ACC112 (cell line): ENCODE measurements at regions not wholly inside any gene's neighbourhood (a gene's known extent, or its start where the extent isn't known, plus 50 kb on each side); places are given as distances from the start of the nearest gene placed in this dataset.

Experiments
- H2AFZ ChIP-seq: fragments of 200-600 bp; sonication (generic); one replicate; pipeline ENCODE4 v1.6.0; 2017; ENCODE audit warnings: antibody characterized with exemption, low read length; ENCODE audit not compliant: unreplicated experiment
- H3K27ac ChIP-seq: fragments of 200-600 bp; sonication (generic); 2 replicates; pipeline ENCODE4 v1.5.1; 2014; ENCODE audit warnings: low read depth, mild to moderate bottlenecking, antibody characterized with exemption, low read length, moderate library complexity
- H3K27me3 ChIP-seq: fragments of 200-600 bp; sonication (generic); 2 replicates; pipeline ENCODE4 v1.6.1; 2014; ENCODE audit warnings: mild to moderate bottlenecking, antibody characterized with exemption, low read length, moderate library complexity, mixed read lengths; ENCODE audit not compliant: insufficient read depth
- H3K36me3 ChIP-seq: fragments of 200-600 bp; sonication (generic); 2 replicates; pipeline ENCODE4 v1.6.1; 2016; ENCODE audit warnings: mild to moderate bottlenecking, antibody characterized with exemption, low read length, moderate library complexity, mixed read lengths; ENCODE audit not compliant: insufficient read depth
- H3K4me1 ChIP-seq: fragments of 200-600 bp; sonication (generic); one replicate; pipeline ENCODE4 v1.6.1; 2016; ENCODE audit warnings: low read length, mixed read lengths; ENCODE audit not compliant: insufficient read depth, unreplicated experiment, control insufficient read depth
- H3K4me3 ChIP-seq: fragments of 200-600 bp; sonication (generic); 2 replicates; pipeline ENCODE4 v1.5.1; 2014; ENCODE audit warnings: mild to moderate bottlenecking, low read depth, low read length
- H3K79me2 ChIP-seq: fragments of 200-600 bp; sonication (generic); one replicate; pipeline ENCODE4 v1.6.0; 2016; ENCODE audit warnings: low read length; ENCODE audit not compliant: control insufficient read depth, unreplicated experiment, insufficient read depth

- H3K27ac ChIP-seq: no peak overlapping the region
- H3K4me3 ChIP-seq: no peak overlapping the region
- no peaks in the 10 kb centered on the region for H3K79me2 ChIP-seq
- no peak overlapping the region for H2AFZ ChIP-seq
- no peaks in the 10 kb centered on the region for H3K36me3 ChIP-seq
- no peaks in the 10 kb centered on the region for H3K27me3 ChIP-seq
- no peaks in the 10 kb centered on the region for H3K4me1 ChIP-seq
These were observed 225.3 kb downstream of the NHLRC3 start for GRCh38 chr13:39263531-39263930.

GRCh38 chr13:39266426-39266825 lies 228.2 kb downstream of the NHLRC3 start:
- H2AFZ ChIP-seq: no peak overlapping the region
- H3K36me3 ChIP-seq: no peaks in the 10 kb centered on the region
- H3K27ac ChIP-seq: no peak overlapping the region
- H3K27me3 ChIP-seq: no peaks in the 10 kb centered on the region
- no peaks in the 10 kb centered on the region for H3K4me1 ChIP-seq
- H3K79me2 ChIP-seq: no peaks in the 10 kb centered on the region
- H3K4me3 ChIP-seq: no peak overlapping the region

GRCh38 chr13:39268398-39268797 lies 230.1 kb downstream of the NHLRC3 start:
- no peaks in the 10 kb centered on the region for H3K36me3 ChIP-seq
- no peaks in the 10 kb centered on the region for H3K4me1 ChIP-seq
- H3K27me3 ChIP-seq: no peaks in the 10 kb centered on the region
- no peak overlapping the region for H2AFZ ChIP-seq
- no peak overlapping the region for H3K27ac ChIP-seq
- H3K4me3 ChIP-seq: no peak overlapping the region
- H3K79me2 ChIP-seq: no peaks in the 10 kb centered on the region

DNA sequence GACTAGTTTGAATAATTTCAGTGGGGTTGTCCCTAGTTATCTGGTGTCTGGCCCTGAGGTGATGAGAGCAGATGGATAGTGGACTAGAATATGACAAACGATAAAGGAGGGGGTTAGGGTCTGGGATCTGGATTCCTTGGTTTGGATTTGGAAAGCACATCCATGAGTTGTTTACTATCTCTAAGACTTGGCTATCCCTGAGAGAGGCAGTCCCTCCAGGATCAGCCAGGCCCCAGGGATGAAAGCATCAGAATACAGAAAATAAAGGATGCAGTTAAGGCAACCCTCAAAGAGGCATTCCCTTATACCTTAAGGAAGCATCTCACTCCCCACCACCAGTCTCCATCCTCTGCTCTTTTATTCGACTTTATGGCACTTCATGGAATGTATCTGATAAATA lies 230.7 kb downstream of the NHLRC3 start:
- H3K79me2 ChIP-seq: no peaks in the 10 kb centered on the region
- no peak overlapping the region for H3K4me3 ChIP-seq
- H2AFZ ChIP-seq: no peak overlapping the region
- no peaks in the 10 kb centered on the region for H3K4me1 ChIP-seq
- H3K27me3 ChIP-seq: no peaks in the 10 kb centered on the region
- no peaks in the 10 kb centered on the region for H3K36me3 ChIP-seq
- H3K27ac ChIP-seq: no peak overlapping the region

- no peaks in the 10 kb centered on the region for H3K79me2 ChIP-seq
- H3K27me3 ChIP-seq: no peaks in the 10 kb centered on the region
- H3K4me1 ChIP-seq: no peaks in the 10 kb centered on the region
- no peak overlapping the region for H3K4me3 ChIP-seq
- no peaks in the 10 kb centered on the region for H3K36me3 ChIP-seq
- no peak overlapping the region for H3K27ac ChIP-seq
- no peak overlapping the region for H2AFZ ChIP-seq
These were observed 231.2 kb downstream of the NHLRC3 start for GRCh38 chr13:39269411-39269810.

DNA sequence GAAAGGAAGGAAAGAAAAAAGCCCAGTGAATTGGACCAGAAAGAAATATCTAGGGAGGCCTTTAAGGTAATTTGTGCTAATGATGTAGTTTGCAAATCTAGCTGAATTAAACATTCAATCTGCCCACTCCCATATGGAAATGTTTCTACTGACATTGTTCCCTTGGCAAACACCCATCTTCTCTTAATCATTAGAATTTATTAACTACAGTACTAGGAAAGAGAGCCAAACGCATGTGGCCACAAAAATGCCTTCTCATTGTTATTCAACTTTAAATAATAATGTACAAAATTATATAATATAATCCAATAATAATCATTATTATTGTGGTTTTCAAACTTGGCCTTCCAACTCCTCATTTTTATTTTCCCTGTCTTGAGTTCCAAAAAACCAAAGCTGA lies 234.7 kb downstream of the NHLRC3 start:
- Histone ChIP-seq H3K27ac (no peak overlapping the region), H3K79me2 (no peaks in the 10 kb centered on the region), H3K4me3 (no peak overlapping the region), H3K4me1 (no peaks in the 10 kb centered on the region), H3K36me3 (no peaks in the 10 kb centered on the region), H2AFZ (no peak overlapping the region), H3K27me3 (no peaks in the 10 kb centered on the region)

GRCh38 chr13:39273953-39274738 lies 235.9 kb downstream of the NHLRC3 start:
- Histone ChIP-seq H3K27ac (no peak overlapping the region), H3K4me1 (no peaks in the 10 kb centered on the region), H2AFZ (no peak overlapping the region), H3K4me3 (no peak overlapping the region), H3K36me3 (no peaks in the 10 kb centered on the region), H3K79me2 (no peaks in the 10 kb centered on the region), H3K27me3 (no peaks in the 10 kb centered on the region)

GRCh38 chr13:39274739-39275325 lies 236.6 kb downstream of the NHLRC3 start:
- Histone ChIP-seq H3K4me3 (no peak overlapping the region), H3K27me3 (no peaks in the 10 kb centered on the region), H3K36me3 (no peaks in the 10 kb centered on the region), H3K4me1 (no peaks in the 10 kb centered on the region), H2AFZ (no peak overlapping the region), H3K27ac (no peak overlapping the region), H3K79me2 (no peaks in the 10 kb centered on the region)

DNA sequence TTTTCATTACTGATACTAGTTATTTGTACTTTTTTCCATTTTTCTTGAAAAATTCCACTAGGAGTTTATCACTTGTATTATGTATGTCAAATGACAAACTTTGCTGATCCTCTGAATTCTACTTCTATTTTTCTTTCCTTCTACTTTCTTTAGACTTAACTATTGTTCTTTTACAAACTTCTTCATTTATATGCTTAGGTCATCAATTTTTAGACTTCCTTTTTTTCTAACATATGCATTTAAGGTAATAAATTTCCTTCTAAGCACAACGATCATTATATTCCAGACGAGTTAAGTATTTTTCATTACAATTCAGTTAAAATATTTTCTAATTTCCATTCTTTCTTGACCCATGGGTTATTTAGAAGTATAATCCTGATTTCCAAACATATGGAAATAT lies 240.8 kb downstream of the NHLRC3 start:
- Histone ChIP-seq H3K27me3 (0 out of 2 replicates have a peak, but pooled peaks cover 5% of the 10 kb centered on the region), H3K27ac (no peak overlapping the region), H2AFZ (no peak overlapping the region), H3K36me3 (no peaks in the 10 kb centered on the region), H3K4me1 (no peaks in the 10 kb centered on the region), H3K4me3 (no peak overlapping the region), H3K79me2 (no peaks in the 10 kb centered on the region)

DNA sequence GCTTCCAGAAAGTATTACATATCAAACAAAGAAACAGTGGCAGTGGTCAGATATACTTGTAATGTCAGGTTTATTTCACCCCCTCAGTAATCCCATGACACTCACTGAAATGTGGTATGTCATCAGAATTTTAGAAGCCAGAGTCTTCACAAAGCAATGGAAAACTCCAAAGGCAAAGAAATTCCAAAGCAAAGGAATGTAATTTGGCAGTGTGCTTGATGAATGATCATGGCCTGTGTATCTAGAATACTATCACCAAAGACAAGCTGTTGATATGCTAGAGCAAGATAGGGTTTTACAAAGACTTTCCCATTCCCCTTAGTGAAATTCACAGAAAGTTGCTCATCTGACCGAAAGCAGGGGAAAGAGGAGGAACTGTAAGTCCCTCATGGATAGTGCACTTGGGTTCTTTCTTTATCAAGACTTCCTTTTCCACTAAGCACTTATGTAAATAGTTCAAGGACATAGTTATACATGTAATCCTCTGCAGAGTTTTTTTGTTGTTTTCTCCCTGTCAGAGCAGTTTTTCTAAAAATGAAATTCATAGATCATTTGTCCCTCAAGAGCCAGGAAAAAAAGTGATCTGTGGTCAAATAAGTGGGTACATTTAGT lies 243.4 kb downstream of the NHLRC3 start:
- Histone ChIP-seq H3K4me3 (no peak overlapping the region), H3K79me2 (no peaks in the 10 kb centered on the region), H3K27me3 (0 out of 2 replicates have a peak, but pooled peaks cover 5% of the 10 kb centered on the region), H3K36me3 (no peaks in the 10 kb centered on the region), H3K27ac (no peak overlapping the region), H2AFZ (no peak overlapping the region), H3K4me1 (no peaks in the 10 kb centered on the region)
